CD4-positive, alpha-beta T cell treated with Interleukin-17A for 4 hours (primary cell): ENCODE measurements at regions not wholly inside any gene's neighbourhood (a gene's known extent, or its start where the extent isn't known, plus 50 kb on each side); places are given as distances from the start of the nearest gene placed in this dataset.

Source experiments
- DNase-seq: peaks from one replicate; pipeline ENCODE4 v3.0.0-alpha.2; 2020; ENCODE audit warnings: mixed read lengths

- DNase-seq, result peak; percentile 46
These were observed 50.6 kb upstream of the MRPS6 start for GRCh38 chr21:34022627-34023335.

GRCh38 chr21:34021726-34022125, 51.7 kb upstream of the MRPS6 start:
- DNase-seq, result no peak

GRCh38 chr21:34020983-34021553, 52.3 kb upstream of the MRPS6 start:
- DNase-seq, result no peak

DNA sequence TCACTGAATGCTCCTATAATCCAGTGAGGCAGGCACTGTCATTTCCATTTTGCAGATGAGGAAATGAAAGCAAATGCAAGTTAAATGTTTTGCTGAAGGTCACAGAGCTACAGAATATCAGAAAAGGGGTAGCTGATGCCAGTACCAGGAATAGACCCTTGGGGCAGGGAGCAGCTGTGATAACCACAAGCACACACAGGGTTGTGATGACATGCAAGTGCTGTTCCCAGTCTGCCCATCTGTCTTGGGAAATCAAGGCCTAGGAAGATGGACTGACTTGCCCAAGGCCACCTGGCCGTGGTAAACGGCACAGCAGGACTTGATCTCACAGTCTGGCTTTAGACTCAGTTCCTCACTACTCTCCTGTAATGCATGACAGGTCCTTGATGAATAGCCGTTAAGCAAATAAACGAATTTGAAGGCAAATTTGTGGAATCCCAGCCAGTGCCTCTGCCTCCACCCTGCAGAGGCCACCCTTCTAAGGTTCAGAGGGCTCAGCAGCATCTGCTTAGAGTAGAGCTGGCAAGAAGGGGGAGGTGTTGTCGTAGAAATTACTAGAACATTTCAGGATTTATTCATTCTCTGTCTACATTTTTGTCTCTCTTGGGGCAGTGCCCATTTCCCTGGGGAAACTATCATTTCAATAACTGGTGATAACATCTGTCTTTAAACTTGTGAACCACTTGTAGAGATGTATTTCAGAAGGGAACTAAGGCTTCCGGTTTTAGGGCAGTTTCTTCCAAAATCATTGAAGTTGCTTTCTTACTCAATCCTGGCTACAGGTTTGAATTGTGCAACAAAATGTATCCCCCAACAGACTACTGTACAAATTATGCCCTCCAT, 53.2 kb upstream of the MRPS6 start:
- no peak for DNase-seq

- no peak for DNase-seq
These were observed 54.0 kb upstream of the MRPS6 start for GRCh38 chr21:34019402-34019801.

GRCh38 chr21:34018910-34019309, 54.5 kb upstream of the MRPS6 start:
- DNase-seq, result no peak

GRCh38 chr21:34018185-34018584, 55.2 kb upstream of the MRPS6 start:
- no peak for DNase-seq

GRCh38 chr21:34017039-34017961, 56.1 kb upstream of the MRPS6 start:
- no peak for DNase-seq

GRCh38 chr21:34012640-34013039, 60.7 kb upstream of the MRPS6 start:
- no peak for DNase-seq

GRCh38 chr21:34011660-34012059, 61.7 kb upstream of the MRPS6 start:
- DNase-seq, result no peak

DNA sequence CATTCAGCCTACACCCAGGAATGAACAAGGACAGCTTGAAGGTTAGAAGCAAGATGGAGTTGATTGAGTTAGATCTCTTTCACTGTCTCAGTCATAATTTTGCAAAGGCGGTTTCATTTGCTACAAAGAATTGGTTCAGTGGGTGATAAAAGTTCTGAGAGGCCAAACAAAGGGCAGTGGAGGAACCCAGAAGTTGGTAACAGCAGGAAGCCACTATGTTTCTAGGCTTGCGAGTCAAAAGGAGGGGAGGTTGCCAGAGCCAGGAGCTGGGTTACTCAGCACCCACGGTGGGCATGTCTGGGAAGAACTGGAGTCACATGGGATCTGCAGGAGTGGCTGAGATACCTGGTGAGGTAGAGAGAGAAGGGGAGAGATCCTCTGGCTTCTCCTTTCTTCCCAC, 64.2 kb upstream of the MRPS6 start:
- DNase-seq, result no peak

DNA sequence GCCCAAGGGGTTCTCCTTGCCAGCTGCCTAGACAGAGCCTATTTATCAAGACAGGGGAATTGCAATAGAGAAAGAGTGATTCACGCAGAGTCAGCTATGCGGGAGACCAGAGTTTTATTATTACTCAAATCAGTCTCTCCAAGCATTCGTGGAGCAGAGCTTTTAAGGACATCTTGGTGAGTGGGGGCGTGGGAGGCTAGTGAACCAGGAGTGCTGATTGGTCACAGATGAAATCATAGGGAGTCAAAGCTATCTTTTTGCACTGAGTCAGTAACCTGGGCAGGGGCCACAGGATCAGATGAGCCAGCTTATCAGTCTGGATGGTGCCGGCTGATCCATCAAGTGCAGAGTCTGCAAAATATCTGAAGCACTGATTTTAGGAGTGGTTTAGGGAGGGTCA, 64.8 kb upstream of the MRPS6 start:
- DNase-seq, result no peak

GRCh38 chr21:34006611-34007168, 66.7 kb upstream of the MRPS6 start:
- no peak for DNase-seq

DNA sequence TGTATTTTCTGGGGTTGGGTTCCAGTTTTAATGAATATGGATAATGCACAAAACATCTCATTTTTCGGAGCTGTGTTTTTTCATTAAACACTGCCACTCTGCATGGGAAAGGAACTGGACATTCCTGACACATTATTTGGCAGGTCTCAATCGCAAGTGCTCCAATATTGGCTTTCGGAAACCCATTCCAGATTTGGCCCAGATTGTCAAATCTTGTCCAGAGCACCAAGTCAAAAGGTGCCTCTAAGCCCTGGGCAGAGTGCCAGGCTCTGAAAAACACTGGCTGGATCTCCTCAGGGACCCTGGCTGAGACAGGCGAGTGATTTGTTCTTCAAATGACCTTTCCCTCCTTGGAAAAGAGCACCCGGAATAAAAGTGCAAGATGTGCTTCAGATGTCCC, 68.4 kb upstream of the MRPS6 start:
- no peak for DNase-seq

- no peak for DNase-seq
These were observed 69.1 kb upstream of the MRPS6 start for GRCh38 chr21:34004013-34004938.

DNA sequence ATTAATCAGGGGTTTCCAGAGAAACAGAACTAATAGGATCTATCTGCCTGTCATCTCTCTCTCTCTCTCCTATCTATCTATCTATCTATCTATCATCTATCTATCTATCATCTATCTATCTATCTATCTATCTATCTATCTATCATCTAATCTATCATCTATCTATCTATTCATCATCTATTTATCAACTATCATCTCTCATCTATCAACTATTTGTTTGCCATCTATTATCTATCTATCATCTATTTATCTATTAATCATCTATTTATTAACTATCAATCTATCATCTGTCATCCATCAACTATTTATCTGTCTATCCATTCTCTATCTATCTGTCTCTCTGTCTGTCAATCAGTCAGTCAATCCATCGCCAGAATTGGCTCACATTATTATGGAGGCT, 70.0 kb upstream of the MRPS6 start:
- no peak for DNase-seq

- no peak for DNase-seq
These were observed 73.0 kb upstream of the MRPS6 start for GRCh38 chr21:34000375-34000774.

DNA sequence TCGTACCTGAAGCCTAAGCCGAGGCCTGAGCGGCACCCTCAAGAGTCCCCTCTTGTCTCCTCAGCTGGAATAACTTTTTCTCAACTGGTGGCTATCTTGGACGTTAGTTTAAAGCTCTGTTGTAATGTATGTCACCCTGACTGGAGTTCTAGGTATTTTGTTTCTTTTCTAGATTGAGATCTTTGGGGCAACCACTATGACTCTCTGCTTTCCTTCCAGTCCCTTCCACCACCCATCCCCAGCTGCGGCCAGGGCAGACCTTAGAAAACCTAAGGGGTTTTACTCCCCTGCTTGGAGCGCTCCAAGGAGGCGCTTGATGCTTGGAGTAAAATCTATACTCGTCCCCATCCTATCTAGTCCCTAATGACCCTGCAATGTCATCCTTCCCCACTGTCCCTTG, 74.6 kb upstream of the MRPS6 start:
- no peak for DNase-seq

GRCh38 chr21:33998402-33998801, 75.0 kb upstream of the MRPS6 start:
- peak; percentile 41 for DNase-seq

- no peak for DNase-seq
These were observed 75.9 kb upstream of the MRPS6 start for GRCh38 chr21:33997436-33997835.

DNA sequence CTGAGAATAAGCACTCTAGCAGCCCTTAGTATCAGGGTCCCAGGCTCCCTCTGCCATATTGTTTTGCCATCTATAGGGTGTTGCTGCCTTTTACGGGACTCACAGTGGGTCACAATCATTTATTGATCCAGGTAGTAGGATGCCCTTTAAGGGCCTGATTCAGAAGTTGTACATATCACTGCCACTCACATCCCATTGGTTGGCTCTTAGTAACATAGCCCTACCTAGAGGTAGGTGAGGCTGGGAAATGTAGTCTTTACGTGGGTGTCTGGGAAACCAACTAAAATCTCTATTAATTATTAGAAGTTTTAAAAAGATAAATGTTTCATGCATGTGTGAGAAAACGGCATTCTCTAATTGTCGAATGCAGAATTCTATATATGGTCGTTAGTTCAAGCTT, 78.8 kb upstream of the ATP5PO start:
- DNase-seq, result no peak
